ENCODE measurements at regions not wholly inside any gene's neighbourhood (a gene's known extent, or its start where the extent isn't known, plus 50 kb on each side); places are given as distances from the start of the nearest gene placed in this dataset.

DNA sequence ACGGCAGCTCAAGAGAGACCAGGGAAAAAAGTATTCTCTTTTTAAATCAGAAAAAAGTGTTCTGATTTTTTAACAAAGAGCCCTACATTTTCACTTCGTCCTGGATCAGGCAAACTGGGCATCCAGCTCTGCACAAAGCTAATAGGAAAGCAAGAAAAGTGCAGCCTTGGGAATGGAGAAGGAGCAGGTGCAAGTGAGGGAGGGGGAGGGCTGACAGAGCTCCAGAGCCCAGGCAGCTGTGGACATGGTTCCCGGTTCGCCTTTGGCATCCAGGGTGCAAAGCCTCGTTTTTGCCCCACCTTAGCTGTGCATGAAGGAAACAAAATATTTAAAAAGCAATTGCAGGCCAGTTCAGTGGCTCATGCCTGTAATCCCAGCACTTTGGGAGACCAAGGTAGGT, 82.2 kb downstream of the FAM124B start:
- H3K79me2 ChIP-seq (ENCODE audit: insufficient read depth, low read length): no peaks in the 10 kb centered on the region
- FAIRE-seq (no peak), DNase-seq (ENCODE audit: low read depth) (no peak)
- H2AFZ ChIP-seq (ENCODE audit: low read depth, low read length): no peak overlapping the region
- H3K4me3 Mint-ChIP-seq (ENCODE audit: unreplicated experiment): no peak overlapping the region
- TF ChIP-seq, protein P1, sequence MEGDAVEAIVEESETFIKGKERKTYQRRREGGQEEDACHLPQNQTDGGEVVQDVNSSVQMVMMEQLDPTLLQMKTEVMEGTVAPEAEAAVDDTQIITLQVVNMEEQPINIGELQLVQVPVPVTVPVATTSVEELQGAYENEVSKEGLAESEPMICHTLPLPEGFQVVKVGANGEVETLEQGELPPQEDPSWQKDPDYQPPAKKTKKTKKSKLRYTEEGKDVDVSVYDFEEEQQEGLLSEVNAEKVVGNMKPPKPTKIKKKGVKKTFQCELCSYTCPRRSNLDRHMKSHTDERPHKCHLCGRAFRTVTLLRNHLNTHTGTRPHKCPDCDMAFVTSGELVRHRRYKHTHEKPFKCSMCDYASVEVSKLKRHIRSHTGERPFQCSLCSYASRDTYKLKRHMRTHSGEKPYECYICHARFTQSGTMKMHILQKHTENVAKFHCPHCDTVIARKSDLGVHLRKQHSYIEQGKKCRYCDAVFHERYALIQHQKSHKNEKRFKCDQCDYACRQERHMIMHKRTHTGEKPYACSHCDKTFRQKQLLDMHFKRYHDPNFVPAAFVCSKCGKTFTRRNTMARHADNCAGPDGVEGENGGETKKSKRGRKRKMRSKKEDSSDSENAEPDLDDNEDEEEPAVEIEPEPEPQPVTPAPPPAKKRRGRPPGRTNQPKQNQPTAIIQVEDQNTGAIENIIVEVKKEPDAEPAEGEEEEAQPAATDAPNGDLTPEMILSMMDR (IDR thresholded peaks at IDR 0.05; ENCODE audit: insufficient read depth, low read depth, low read length): no peak
- TF ChIP-seq EZH2 (IDR thresholded peaks at IDR 0.05; ENCODE audit: insufficient read depth, low read length): no peak
- no peak overlapping the region for H3K4me3 ChIP-seq (ENCODE audit: insufficient read depth, low read depth, low read length)
- H3K27ac Mint-ChIP-seq (ENCODE audit: unreplicated experiment): no peak overlapping the region
- H3K27me3 ChIP-seq (ENCODE audit: insufficient read depth, low read length): peaks cover 7% of the 10 kb centered on the region
- no peaks in the 10 kb centered on the region for H3K9me3 ChIP-seq (ENCODE audit: insufficient read depth, low read depth, low read length)
- H3K36me3 Mint-ChIP-seq (ENCODE audit: low read depth, unreplicated experiment): no peaks in the 10 kb centered on the region
- no peaks in the 10 kb centered on the region for H3K4me1 ChIP-seq (ENCODE audit: insufficient read depth, low read length)
- no peak overlapping the region for H3K27ac ChIP-seq (ENCODE audit: low read depth, low read length)
- H3K36me3 ChIP-seq (ENCODE audit: insufficient read depth, low read length): no peaks in the 10 kb centered on the region
- H3K27me3 Mint-ChIP-seq (ENCODE audit: low read depth, unreplicated experiment): peaks cover 16% of the 10 kb centered on the region
- no peaks in the 10 kb centered on the region for H3K9me3 Mint-ChIP-seq (ENCODE audit: unreplicated experiment)
- no peak overlapping the region for H3K9ac ChIP-seq (ENCODE audit: low read length)
- H4K20me1 ChIP-seq (ENCODE audit: insufficient read depth, low read length): no peaks in the 10 kb centered on the region
- H3K4me1 Mint-ChIP-seq (ENCODE audit: low read depth, unreplicated experiment): no peaks in the 10 kb centered on the region
- H3K4me2 ChIP-seq (ENCODE audit: low read length): no peak overlapping the region

DNA sequence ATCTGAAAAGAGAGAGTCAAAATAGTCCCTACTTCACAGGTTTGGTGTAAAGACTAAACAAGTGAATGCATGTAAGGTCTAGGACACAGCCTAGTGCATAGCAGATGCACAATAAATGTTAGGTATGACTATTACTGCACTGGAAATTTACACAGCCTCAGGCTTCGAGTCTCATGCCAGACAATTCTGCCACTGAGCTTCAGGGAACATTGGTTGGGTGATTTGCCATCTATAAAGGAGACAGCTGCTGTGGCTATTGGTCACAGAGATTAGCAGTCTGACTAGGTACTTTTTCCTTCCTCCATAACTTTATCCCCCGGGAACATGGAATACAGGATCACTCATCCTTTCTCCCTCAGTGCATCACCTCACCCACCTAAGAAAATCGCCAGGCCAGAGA, 89.2 kb downstream of the FAM124B start:
- peaks cover 4% of the 10 kb centered on the region for H3K27me3 Mint-ChIP-seq (ENCODE audit: low read depth, unreplicated experiment)
- no peaks in the 10 kb centered on the region for H4K20me1 ChIP-seq (ENCODE audit: insufficient read depth, low read length)
- H3K27ac Mint-ChIP-seq (ENCODE audit: unreplicated experiment): no peak overlapping the region
- H3K36me3 Mint-ChIP-seq (ENCODE audit: low read depth, unreplicated experiment): no peaks in the 10 kb centered on the region
- no peaks in the 10 kb centered on the region for H3K9me3 Mint-ChIP-seq (ENCODE audit: unreplicated experiment)
- no peak overlapping the region for H3K4me3 Mint-ChIP-seq (ENCODE audit: unreplicated experiment)
- no peak for FAIRE-seq
- no peak overlapping the region for H2AFZ ChIP-seq (ENCODE audit: low read depth, low read length)
- no peaks in the 10 kb centered on the region for H3K9me3 ChIP-seq (ENCODE audit: insufficient read depth, low read depth, low read length)
- H3K4me3 ChIP-seq (ENCODE audit: insufficient read depth, low read depth, low read length): no peak overlapping the region
- peaks cover 20% of the 10 kb centered on the region for H3K4me1 Mint-ChIP-seq (ENCODE audit: low read depth, unreplicated experiment)
- no peak for TF ChIP-seq EZH2 (IDR thresholded peaks at IDR 0.05; ENCODE audit: insufficient read depth, low read length)
- TF ChIP-seq, protein P1 (IDR thresholded peaks at IDR 0.05; ENCODE audit: insufficient read depth, low read depth, low read length): no peak
- H3K27ac ChIP-seq (ENCODE audit: low read depth, low read length): no peak overlapping the region
- H3K36me3 ChIP-seq (ENCODE audit: insufficient read depth, low read length): no peaks in the 10 kb centered on the region
- H3K27me3 ChIP-seq (ENCODE audit: insufficient read depth, low read length): no peaks in the 10 kb centered on the region
- DNase-seq (ENCODE audit: low read depth): no peak
- H3K9ac ChIP-seq (ENCODE audit: low read length): no peak overlapping the region
- H3K4me1 ChIP-seq (ENCODE audit: insufficient read depth, low read length): no peaks in the 10 kb centered on the region
- no peaks in the 10 kb centered on the region for H3K79me2 ChIP-seq (ENCODE audit: insufficient read depth, low read length)
- no peak overlapping the region for H3K4me2 ChIP-seq (ENCODE audit: low read length)

DNA sequence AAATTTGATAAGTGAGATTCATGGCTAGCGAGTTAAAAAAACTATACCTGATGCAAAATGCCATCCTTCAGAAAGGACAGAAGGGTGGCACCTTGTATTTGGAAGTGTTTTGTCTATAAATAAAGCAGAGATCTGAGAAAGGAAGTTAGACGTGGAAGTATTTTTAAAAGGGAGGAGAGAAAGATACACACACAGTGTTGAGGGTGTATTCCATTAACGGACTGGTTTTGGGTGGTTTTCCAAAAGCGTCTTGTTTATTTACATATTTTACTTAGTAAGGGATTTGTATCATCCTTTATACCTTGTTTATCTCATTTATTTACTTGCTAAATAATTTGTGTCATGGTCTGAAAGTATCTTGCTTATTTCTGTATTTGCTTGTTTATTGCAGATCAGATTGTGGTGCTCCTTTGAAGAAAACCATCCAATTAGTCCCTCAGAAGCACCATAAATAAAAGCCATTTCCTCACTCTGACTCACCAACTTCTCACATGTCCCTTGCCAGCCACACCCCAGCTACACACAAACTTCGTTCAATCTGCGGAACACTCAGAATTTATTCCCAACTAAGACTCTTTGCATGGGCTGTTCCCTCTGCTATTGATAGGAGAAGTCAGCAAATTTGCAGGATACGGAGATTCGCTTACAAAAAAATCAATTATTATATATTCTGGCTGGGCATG, 90.8 kb downstream of the FAM124B start:
- TF ChIP-seq, protein P1 (IDR thresholded peaks at IDR 0.05; ENCODE audit: insufficient read depth, low read depth, low read length): no peak
- no peak for TF ChIP-seq EZH2 (IDR thresholded peaks at IDR 0.05; ENCODE audit: insufficient read depth, low read length)
- no peaks in the 10 kb centered on the region for H3K36me3 ChIP-seq (ENCODE audit: insufficient read depth, low read length)
- no peaks in the 10 kb centered on the region for H3K9me3 ChIP-seq (ENCODE audit: insufficient read depth, low read depth, low read length)
- no peak overlapping the region for H3K27ac ChIP-seq (ENCODE audit: low read depth, low read length)
- DNase-seq (ENCODE audit: low read depth): peak; percentile 1
- H2AFZ ChIP-seq (ENCODE audit: low read depth, low read length): no peak overlapping the region
- no peaks in the 10 kb centered on the region for H4K20me1 ChIP-seq (ENCODE audit: insufficient read depth, low read length)
- no peak overlapping the region for H3K9ac ChIP-seq (ENCODE audit: low read length)
- H3K79me2 ChIP-seq (ENCODE audit: insufficient read depth, low read length): no peaks in the 10 kb centered on the region
- Mint-ChIP-seq H3K36me3 (ENCODE audit: low read depth, unreplicated experiment) (no peaks in the 10 kb centered on the region), H3K4me1 (ENCODE audit: low read depth, unreplicated experiment) (peaks cover 20% of the 10 kb centered on the region), H3K9me3 (ENCODE audit: unreplicated experiment) (no peaks in the 10 kb centered on the region), H3K27me3 (ENCODE audit: low read depth, unreplicated experiment) (peaks cover 4% of the 10 kb centered on the region), H3K27ac (ENCODE audit: unreplicated experiment) (no peak overlapping the region), H3K4me3 (ENCODE audit: unreplicated experiment) (no peak overlapping the region)
- H3K4me3 ChIP-seq (ENCODE audit: insufficient read depth, low read depth, low read length): no peak overlapping the region
- no peaks in the 10 kb centered on the region for H3K4me1 ChIP-seq (ENCODE audit: insufficient read depth, low read length)
- H3K27me3 ChIP-seq (ENCODE audit: insufficient read depth, low read length): no peaks in the 10 kb centered on the region
- no peak for FAIRE-seq
- H3K4me2 ChIP-seq (ENCODE audit: low read length): no peak overlapping the region

Data from astrocyte (in vitro differentiated cells and primary cell).